GM21423 (cell line): ENCODE measurements at regions not wholly inside any gene's neighbourhood (a gene's known extent, or its start where the extent isn't known, plus 50 kb on each side); places are given as distances from the start of the nearest gene placed in this dataset.

Experiments
- ATAC-seq: cut with Tn5 transposase; IDR thresholded peaks from one replicate; pipeline ENCODE4 v1.9.1; 2021; ENCODE audit warnings: mild to moderate bottlenecking, moderate library complexity; ENCODE audit not compliant: unreplicated experiment

GRCh38 chr14:86882818-86883217, 1110.2 kb downstream of the GALC start:
- no peak for ATAC-seq

DNA sequence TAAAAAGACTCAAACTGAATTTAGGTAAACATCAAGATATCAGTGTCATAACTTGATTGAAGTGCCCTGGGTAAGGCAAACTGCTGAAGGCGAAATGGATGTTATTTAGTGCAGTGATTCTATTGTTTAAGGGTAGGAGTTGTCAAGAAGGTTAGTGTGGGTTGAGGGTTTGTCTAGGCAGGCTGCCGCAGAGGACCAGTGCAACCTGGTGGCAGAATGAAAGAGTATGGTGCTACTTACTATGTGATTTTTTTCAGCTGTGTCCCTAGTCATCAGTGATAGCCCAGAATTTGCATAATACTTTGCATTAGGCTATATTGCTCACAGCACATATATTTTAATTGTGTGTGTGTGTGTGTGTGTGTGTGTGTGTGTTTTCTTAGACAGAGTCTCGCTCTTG, 1127.0 kb downstream of the GALC start:
- ATAC-seq = no peak

- ATAC-seq = no peak
Observed at GRCh38 chr14:86858591-86858990, 1134.4 kb downstream of the GALC start.

DNA sequence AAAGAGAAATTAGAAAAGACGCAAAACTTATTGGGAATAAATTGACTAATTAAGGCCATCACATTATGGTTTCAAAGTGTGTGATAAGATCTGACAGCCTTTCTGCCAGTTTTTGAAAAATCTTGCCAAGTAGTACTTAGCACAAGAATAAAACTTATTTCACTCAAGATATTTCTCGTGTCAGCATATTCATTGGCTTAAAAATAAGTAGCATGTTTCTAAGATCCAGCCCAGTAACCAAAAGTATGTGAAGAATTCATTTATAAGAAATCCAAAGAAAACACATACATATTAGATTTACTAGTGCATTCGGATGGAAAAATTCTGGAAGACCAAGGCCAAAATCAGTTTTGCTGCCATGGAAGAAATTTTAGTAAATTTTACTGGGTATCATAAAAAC, 1135.0 kb downstream of the GALC start:
- ATAC-seq = no peak

GRCh38 chr14:86852530-86852929, 1140.5 kb downstream of the GALC start:
- ATAC-seq = no peak

DNA sequence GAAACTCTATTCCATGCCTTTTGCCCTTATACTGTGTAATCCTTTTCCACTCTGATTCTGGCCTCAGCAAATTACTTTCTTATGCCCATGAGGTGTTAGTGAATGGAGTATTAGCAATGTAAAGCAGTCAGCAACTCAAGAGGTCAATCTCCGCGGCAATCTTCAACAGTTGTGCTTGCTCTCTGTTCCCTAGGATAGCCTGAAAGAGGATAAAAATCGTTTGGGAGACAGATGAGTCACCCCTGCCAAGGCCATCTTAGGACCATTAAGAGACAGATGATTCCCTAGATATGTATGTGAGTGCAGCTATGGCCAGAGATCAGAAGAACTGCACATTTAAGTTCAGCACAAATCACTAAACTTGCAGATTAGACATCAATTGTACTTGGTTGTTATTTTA, 1145.8 kb downstream of the GALC start:
- no peak for ATAC-seq

GRCh38 chr14:86838363-86838762, 1154.6 kb downstream of the GALC start:
- ATAC-seq = no peak

GRCh38 chr14:86826661-86827060, 1166.3 kb downstream of the GALC start:
- ATAC-seq = no peak

GRCh38 chr14:86824167-86824566, 1168.8 kb downstream of the GALC start:
- ATAC-seq = no peak

DNA sequence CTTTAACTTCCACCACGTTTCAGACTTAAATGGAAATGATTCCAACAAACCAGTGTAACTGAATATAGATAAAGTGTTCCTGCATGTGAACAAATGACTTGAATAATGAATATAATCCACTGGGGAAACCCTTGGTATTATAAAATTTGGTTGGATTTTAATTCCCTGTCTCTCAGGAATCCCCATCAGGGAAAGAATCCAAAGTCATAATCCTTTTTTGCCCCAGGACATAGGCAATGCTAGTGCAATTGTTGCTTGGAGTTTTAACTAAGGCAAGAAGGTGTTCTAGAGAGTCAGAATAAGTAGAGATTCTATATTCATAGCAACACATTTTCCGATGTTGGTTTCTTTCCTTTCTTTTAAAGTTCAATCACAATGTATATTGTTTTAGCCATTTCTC, 1169.4 kb downstream of the GALC start:
- ATAC-seq = no peak

- no peak for ATAC-seq
Observed at GRCh38 chr14:86815341-86815740, 1177.6 kb downstream of the GALC start.

GRCh38 chr14:86802726-86803125, 1190.3 kb downstream of the GALC start:
- no peak for ATAC-seq

DNA sequence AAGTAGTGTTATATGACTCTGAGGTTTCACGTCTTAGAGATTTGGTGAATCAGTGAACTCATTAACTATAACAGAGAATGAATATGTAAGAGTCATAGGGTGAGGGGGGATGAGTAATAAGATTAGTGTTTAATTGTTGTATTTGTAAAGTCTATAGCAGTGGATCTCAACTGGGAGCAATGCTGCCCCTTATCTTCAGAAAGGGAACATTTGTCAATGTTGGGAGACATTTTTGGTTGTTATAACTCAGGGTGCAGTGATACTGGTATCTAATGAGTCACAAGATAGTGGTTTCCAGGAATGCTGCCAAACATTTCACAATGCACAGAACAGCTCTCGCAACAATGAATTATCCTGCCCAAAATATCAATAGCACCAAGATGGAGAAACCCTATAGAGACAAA, 1193.7 kb downstream of the GALC start:
- no peak for ATAC-seq

DNA sequence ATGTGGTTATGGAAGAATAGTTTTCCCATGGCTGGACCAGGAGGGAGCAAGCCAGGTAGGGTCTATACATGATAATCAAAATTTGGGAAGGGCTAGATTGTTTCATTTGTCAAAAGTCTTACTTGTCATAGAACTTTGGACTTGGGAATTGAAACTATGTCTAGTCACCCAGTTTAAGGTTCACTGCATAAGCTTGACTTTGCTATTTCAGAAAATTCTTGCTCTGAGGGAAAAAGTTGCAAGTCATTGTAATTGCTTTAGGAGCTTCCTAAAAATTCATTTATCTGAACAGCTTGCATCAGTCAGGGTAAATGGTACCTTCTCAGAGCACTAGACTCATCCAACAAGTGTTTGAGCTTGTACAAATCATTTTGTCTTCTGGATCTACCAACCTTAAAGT, 1194.7 kb downstream of the GALC start:
- no peak for ATAC-seq

DNA sequence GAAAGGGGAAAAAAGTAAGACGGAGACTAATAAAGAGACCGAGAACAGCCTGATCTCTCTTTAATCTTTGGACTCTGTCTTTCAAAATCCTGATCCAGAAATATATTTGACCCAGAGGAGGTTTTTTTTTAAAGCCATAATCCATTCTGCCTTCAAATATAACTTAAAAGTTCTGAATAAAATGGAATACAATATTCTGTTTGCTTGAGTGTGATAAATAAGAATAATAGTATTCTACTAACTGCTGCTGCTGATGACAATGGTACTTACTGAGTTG, 1196.0 kb downstream of the GALC start:
- no peak for ATAC-seq

GRCh38 chr14:86796221-86797074, 1196.5 kb downstream of the GALC start:
- ATAC-seq = no peak

- no peak for ATAC-seq
Observed at GRCh38 chr14:86794689-86795088, 1198.3 kb downstream of the GALC start.

DNA sequence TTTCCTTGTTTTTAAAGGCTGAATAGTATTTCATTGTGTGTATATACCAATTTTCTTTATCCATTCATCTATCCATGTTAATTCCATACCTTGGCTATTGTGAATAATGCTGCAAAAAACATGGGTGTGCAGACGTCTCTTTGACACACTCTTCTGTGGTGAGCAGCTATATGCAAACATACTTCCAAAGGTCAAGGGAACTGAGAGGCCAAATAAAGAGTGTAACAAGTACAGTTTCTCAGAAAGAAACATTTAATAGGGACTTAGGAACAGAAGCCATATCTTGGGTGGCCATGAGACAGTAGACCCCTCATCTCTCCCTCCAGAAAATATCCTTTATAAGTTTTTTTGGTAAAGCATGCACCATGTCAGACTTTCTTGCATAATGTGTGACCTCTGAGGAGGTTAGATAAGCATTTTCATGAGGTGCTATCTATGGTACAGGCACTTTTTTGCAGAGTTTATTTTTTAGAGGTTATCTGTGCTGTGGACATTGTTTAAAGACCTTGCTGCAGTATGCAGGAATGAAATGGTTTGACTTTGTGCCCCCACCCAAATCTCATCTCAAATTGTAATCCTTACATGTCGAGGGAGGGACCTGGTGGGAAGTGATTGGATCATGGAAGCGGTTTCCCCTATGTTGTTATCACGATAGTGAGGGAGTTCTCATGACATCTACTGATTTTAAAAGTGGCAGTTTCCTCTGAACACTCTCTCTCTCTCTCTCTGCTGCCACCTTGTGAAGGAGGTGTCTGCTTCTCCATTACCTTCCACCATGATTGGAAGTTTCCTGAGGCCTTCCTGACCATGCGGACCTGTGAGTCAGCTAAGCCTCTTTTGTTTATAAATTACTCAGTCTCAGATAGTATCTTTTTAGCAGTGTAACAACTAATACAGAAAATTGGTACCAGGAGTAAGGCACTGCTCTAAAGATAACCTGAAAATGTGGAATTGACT, 1202.3 kb downstream of the GALC start:
- ATAC-seq = no peak

DNA sequence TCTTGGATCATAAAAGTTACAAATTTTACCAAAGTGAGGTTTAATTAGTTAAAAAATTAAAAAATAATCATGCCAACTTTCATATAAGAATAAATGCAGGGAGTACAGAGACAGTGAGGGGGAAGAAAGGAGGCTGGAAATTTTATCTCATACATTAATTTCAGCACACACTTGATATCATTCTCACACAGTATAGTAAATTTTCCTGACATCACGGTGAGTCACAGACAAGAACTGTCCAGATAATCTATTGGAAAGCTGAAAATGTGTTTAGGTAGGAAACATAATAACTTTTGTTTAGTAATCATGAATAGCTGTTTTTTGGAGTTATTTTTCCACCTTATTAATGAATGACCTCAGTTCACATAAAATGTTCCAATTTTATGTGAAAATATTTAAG, 1204.8 kb downstream of the GALC start:
- ATAC-seq = no peak

- no peak for ATAC-seq
Observed at GRCh38 chr14:86787717-86788116, 1205.3 kb downstream of the GALC start.

- no peak for ATAC-seq
Observed at GRCh38 chr14:86782092-86782580, 1210.8 kb downstream of the GALC start.
